ENCODE measurements at regions not wholly inside any gene's neighbourhood (a gene's known extent, or its start where the extent isn't known, plus 50 kb on each side); places are given as distances from the start of the nearest gene placed in this dataset.
A peak's percentile ranks its signal among the peaks of the same experiment; 100 is the strongest.
"Not testable (repeated sequence)": the region's sequence is repeated elsewhere in the genome, so short reads cannot be mapped to it uniquely, and the experiment has no call there.

GRCh38 chr6:9801249-9801754 lies 613.6 kb downstream of the TFAP2A start:
- Mint-ChIP-seq H3K27me3 (no peaks in the 10 kb centered on the region), H3K4me3 (no peak overlapping the region), H3K27ac (no peak overlapping the region), H3K9me3 (peaks cover 0 to 8% of the 10 kb centered on the region in 2 donors), H3K4me1 (no peaks in the 10 kb centered on the region)
- ATAC-seq (no peak), DNase-seq (no peak)

- no peaks in the 10 kb centered on the region for H3K4me1 Mint-ChIP-seq
- DNase-seq (no peak), ATAC-seq (no peak)
- no peaks in the 10 kb centered on the region for H3K27me3 Mint-ChIP-seq
- peaks cover 0 to 7% of the 10 kb centered on the region in 2 donors for H3K9me3 Mint-ChIP-seq
- no peak overlapping the region for H3K27ac Mint-ChIP-seq
- no peak overlapping the region for H3K4me3 Mint-ChIP-seq
These were observed 615.3 kb downstream of the TFAP2A start for GRCh38 chr6:9799582-9799981.

- Mint-ChIP-seq H3K27me3 (no peaks in the 10 kb centered on the region), H3K4me3 (no peak overlapping the region), H3K9me3 (peaks cover 4 to 13% of the 10 kb centered on the region in 2 donors), H3K27ac (no peak overlapping the region), H3K4me1 (no peaks in the 10 kb centered on the region)
- no peak for ATAC-seq
- DNase-seq: no peak
These were observed 618.0 kb downstream of the TFAP2A start for GRCh38 chr6:9796827-9797226.

- Mint-ChIP-seq H3K4me1 (no peaks in the 10 kb centered on the region), H3K27ac (no peak overlapping the region), H3K4me3 (no peak overlapping the region), H3K9me3 (peaks cover 4 to 13% of the 10 kb centered on the region in 2 donors), H3K27me3 (no peaks in the 10 kb centered on the region)
- ATAC-seq (no peak), DNase-seq (no peak)
These were observed 619.0 kb downstream of the TFAP2A start for GRCh38 chr6:9795880-9796279.

GRCh38 chr6:9789201-9789600 lies 625.7 kb downstream of the TFAP2A start:
- Mint-ChIP-seq H3K27ac (no peak overlapping the region), H3K4me1 (no peaks in the 10 kb centered on the region), H3K4me3 (no peak overlapping the region), H3K27me3 (no peaks in the 10 kb centered on the region), H3K9me3 (peaks cover 3 to 4% of the 10 kb centered on the region in 2 donors)
- ATAC-seq (no peak), DNase-seq (no peak)

GRCh38 chr6:9784786-9785185 lies 630.1 kb downstream of the TFAP2A start:
- Mint-ChIP-seq H3K27me3 (no peaks in the 10 kb centered on the region), H3K4me3 (no peak overlapping the region), H3K9me3 (peaks cover 0 to 4% of the 10 kb centered on the region in 2 donors), H3K4me1 (no peaks in the 10 kb centered on the region), H3K27ac (no peak overlapping the region)
- ATAC-seq (no peak), DNase-seq (no peak)

GRCh38 chr6:9783567-9783966 lies 631.3 kb downstream of the TFAP2A start:
- Mint-ChIP-seq H3K4me3 (no peak overlapping the region), H3K27me3 (no peaks in the 10 kb centered on the region), H3K4me1 (no peaks in the 10 kb centered on the region), H3K27ac (no peak overlapping the region), H3K9me3 (peaks cover 0 to 4% of the 10 kb centered on the region in 2 donors)
- DNase-seq (no peak), ATAC-seq (no peak)

- Mint-ChIP-seq H3K9me3 (no peaks in the 10 kb centered on the region), H3K27ac (no peak overlapping the region), H3K27me3 (no peaks in the 10 kb centered on the region), H3K4me1 (peaks cover 5% of the 10 kb centered on the region), H3K4me3 (no peak overlapping the region)
- no peak for DNase-seq
- ATAC-seq: no peak
These were observed 648.5 kb downstream of the TFAP2A start for GRCh38 chr6:9766240-9766915.

- no peak for ATAC-seq
- no peaks in the 10 kb centered on the region for H3K27me3 Mint-ChIP-seq
- no peak for DNase-seq
- H3K27ac Mint-ChIP-seq: no peak overlapping the region
- H3K9me3 Mint-ChIP-seq: no peaks in the 10 kb centered on the region
- no peak overlapping the region for H3K4me3 Mint-ChIP-seq
- peaks cover under 1% of the 10 kb centered on the region for H3K4me1 Mint-ChIP-seq
These were observed 653.7 kb downstream of the TFAP2A start for GRCh38 chr6:9761220-9761619.

- ATAC-seq: no peak
- Mint-ChIP-seq H3K4me3 (no peak overlapping the region), H3K27me3 (no peaks in the 10 kb centered on the region), H3K27ac (no peak overlapping the region), H3K4me1 (no peaks in the 10 kb centered on the region), H3K9me3 (peaks cover 3 to 7% of the 10 kb centered on the region in 2 donors)
- DNase-seq: no peak
These were observed 660.4 kb downstream of the TFAP2A start for GRCh38 chr6:9754515-9754914.

GRCh38 chr6:9745966-9746365 lies 668.9 kb downstream of the TFAP2A start:
- Mint-ChIP-seq H3K4me3 (no peak overlapping the region), H3K4me1 (no peaks in the 10 kb centered on the region), H3K27ac (no peak overlapping the region), H3K27me3 (no peaks in the 10 kb centered on the region), H3K9me3 (no peaks in the 10 kb centered on the region)
- ATAC-seq (no peak), DNase-seq (no peak)

GRCh38 chr6:9745476-9745875 lies 669.4 kb downstream of the TFAP2A start:
- ATAC-seq (no peak), DNase-seq (no peak)
- no peaks in the 10 kb centered on the region for H3K27me3 Mint-ChIP-seq
- no peak overlapping the region for H3K4me3 Mint-ChIP-seq
- no peaks in the 10 kb centered on the region for H3K4me1 Mint-ChIP-seq
- H3K9me3 Mint-ChIP-seq: no peaks in the 10 kb centered on the region
- H3K27ac Mint-ChIP-seq: no peak overlapping the region

GRCh38 chr6:9744119-9744518 lies 670.8 kb downstream of the TFAP2A start:
- Mint-ChIP-seq H3K27ac (no peak overlapping the region), H3K4me1 (no peaks in the 10 kb centered on the region), H3K9me3 (peaks cover 0 to under 1% of the 10 kb centered on the region in 2 donors), H3K27me3 (no peaks in the 10 kb centered on the region), H3K4me3 (no peak overlapping the region)
- ATAC-seq: no peak
- no peak for DNase-seq

- Mint-ChIP-seq H3K27ac (no peak overlapping the region), H3K4me3 (no peak overlapping the region), H3K9me3 (peaks cover 0 to 6% of the 10 kb centered on the region in 2 donors), H3K27me3 (no peaks in the 10 kb centered on the region), H3K4me1 (no peaks in the 10 kb centered on the region)
- DNase-seq (no peak), ATAC-seq (no peak)
These were observed 682.8 kb downstream of the TFAP2A start for GRCh38 chr6:9732056-9732455.

- ATAC-seq, H3K27me3 Mint-ChIP-seq, H3K4me3 Mint-ChIP-seq, H3K9me3 Mint-ChIP-seq, H3K4me1 Mint-ChIP-seq, DNase-seq: not testable (repeated sequence)
- peak overlapping the region in 1 of 2 donors; percentile 72 for H3K27ac Mint-ChIP-seq
These were observed 689.1 kb downstream of the TFAP2A start for GRCh38 chr6:9725776-9726175.

- H3K27me3 Mint-ChIP-seq: no peaks in the 10 kb centered on the region
- H3K4me1 Mint-ChIP-seq: no peaks in the 10 kb centered on the region
- no peak overlapping the region for H3K4me3 Mint-ChIP-seq
- peaks cover 0 to 15% of the 10 kb centered on the region in 2 donors for H3K9me3 Mint-ChIP-seq
- DNase-seq (no peak), ATAC-seq (no peak)
- no peak overlapping the region for H3K27ac Mint-ChIP-seq
These were observed 697.3 kb downstream of the TFAP2A start for GRCh38 chr6:9717568-9717967.

- Mint-ChIP-seq H3K4me3 (no peak overlapping the region), H3K9me3 (peaks cover 0 to 8% of the 10 kb centered on the region in 2 donors), H3K27ac (no peak overlapping the region)
These were observed 703.5 kb downstream of the TFAP2A start for GRCh38 chr6:9711365-9711764.

More at GRCh38 chr6:9711365-9711764, 703.5 kb downstream of the TFAP2A start:
- ATAC-seq: no peak
- H3K27me3 Mint-ChIP-seq: no peaks in the 10 kb centered on the region
- no peak for DNase-seq
- H3K4me1 Mint-ChIP-seq: no peaks in the 10 kb centered on the region

Data from stimulated activated naive CD8-positive, alpha-beta T cell treated with anti-CD3 and anti-CD28 coated beads, Interleukin-15, amount 100 ng/mL, for 72 hours (primary cell).